NCI-H2196 (cell line): ENCODE measurements at regions not wholly inside any gene's neighbourhood (a gene's known extent, or its start where the extent isn't known, plus 50 kb on each side); places are given as distances from the start of the nearest gene placed in this dataset.

ENCODE experiments used
- DNase-seq: peaks from one replicate; lab custom pipeline; 2025; ENCODE audit not compliant: unreplicated experiment; lab: John Stamatoyannopoulos, UW

- DNase-seq = no peak
Observed at GRCh38 chr15:66941791-66942190, 123.6 kb upstream of the SMAD3 start.

- DNase-seq = no peak
Observed at GRCh38 chr15:66942649-66943390, 122.6 kb upstream of the SMAD3 start.

- DNase-seq = peak; percentile 47
Observed at GRCh38 chr15:66943456-66944095, 121.8 kb upstream of the SMAD3 start.

- no peak for DNase-seq
Observed at GRCh38 chr15:66944121-66944520, 121.3 kb upstream of the SMAD3 start.

DNA sequence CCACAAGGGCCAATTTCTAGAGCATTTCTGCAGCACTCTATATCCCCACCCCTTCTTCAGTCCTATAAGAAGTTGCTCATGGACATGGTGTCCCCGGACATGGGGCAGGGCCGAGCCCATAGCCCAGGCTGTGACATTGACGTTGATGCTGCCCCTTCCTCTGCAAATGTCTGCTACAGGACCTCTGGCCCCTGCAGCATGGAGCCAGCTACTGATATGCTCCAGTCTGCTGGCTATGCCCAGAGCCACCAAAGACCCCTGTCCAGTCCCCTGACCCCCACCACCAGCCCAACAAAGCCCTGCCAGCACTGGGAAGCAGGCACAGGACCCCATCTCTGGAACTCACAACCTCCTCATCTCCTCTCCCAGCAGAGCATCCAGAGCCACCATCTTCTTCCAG lies 120.1 kb upstream of the SMAD3 start:
- DNase-seq = no peak

DNA sequence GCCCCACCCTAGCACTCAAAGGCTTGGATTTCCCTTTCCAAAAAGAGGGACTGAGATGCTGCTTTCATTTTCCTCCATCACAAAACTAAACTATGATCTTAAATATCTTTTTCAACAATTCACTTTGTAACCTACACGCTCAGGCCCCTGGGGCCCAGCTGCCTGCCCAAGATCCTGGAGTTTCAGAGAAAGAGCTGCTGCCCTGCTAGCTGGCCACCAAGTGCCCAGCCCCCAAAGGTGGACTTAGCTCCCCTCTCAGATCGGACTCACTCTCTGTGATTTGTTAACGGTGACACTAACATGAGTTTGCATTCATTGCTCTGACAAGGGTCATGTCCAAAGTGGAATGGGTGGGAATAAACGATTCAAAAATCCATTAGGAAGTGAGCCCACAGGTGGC lies 119.6 kb upstream of the SMAD3 start:
- no peak for DNase-seq

- peak; percentile 38 for DNase-seq
Observed at GRCh38 chr15:66946578-66947164, 118.7 kb upstream of the SMAD3 start.

GRCh38 chr15:66947471-66947870 lies 117.9 kb upstream of the SMAD3 start:
- no peak for DNase-seq

DNA sequence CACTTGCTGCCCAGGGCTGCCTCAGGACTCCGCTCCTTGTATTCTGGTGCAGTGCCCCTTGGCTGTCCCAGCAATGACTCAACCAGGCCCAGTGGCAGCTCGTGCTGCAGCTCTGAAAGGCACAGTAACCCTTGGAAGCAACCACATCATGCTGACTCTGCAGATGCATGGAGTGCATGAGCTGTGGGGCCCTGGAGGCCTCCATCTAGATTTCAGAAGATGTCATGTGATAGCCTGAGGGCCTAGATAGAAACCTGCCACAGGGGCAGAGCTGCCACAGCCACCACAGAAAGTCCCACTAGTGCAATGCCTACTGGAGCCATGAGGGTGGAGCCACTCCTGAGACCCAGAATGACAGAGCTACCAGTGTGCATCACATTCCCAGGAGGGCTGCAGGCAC lies 117.1 kb upstream of the SMAD3 start:
- no peak for DNase-seq

DNA sequence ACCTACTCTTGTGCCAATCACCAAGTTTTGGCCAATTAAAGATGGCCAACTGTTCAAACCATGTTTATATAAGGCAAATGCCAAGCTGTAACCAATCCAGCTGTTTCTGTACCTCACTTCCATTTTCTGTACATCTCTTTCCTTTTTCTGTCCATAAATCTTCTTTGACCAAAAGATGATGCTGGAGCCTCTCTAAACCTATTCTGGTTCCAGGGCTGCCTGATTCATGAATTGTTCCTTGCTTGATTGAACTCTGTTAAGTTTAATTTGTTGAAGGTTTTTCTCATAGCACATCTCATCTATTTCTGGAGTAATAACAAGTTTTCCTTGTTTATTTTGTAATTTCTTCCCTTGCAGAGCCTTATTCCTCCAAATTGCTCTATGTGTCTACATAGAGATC lies 115.3 kb upstream of the SMAD3 start:
- no peak for DNase-seq

DNA sequence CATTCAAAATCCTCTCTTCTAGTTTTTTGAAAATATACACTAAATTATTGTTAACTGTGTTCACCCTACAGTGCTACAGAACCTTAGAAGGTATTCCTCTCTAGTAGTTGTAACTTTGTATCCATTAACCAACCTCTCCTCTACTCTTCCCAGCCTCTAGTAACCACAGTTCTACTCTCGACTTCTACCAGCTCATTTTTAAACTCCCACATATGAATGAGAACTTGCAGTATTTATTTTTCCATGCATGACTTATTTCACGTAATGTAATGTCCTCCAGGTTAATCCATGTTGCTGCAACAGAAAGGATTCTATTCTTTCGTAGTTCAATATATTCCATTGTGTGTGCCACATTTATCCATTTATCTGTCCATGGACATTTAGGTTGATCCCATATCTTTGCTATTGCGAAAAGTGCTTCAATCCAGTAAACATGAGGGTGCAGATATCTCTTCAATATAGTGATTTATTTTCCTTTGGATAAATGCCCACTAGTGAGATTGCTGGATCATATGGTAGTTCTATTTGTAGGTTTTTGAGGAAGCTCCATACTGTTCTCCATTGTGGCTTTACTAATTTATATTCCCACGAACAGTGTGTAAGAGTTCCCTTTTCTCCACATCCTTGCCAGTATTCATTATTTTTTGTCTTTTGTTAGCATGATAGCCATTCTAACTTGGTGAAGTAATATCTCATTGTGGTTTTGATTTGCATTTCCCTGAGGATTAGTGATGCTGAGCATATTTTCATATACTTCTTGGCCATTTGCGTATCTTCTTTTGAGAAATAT lies 113.7 kb upstream of the SMAD3 start:
- DNase-seq = no peak

DNA sequence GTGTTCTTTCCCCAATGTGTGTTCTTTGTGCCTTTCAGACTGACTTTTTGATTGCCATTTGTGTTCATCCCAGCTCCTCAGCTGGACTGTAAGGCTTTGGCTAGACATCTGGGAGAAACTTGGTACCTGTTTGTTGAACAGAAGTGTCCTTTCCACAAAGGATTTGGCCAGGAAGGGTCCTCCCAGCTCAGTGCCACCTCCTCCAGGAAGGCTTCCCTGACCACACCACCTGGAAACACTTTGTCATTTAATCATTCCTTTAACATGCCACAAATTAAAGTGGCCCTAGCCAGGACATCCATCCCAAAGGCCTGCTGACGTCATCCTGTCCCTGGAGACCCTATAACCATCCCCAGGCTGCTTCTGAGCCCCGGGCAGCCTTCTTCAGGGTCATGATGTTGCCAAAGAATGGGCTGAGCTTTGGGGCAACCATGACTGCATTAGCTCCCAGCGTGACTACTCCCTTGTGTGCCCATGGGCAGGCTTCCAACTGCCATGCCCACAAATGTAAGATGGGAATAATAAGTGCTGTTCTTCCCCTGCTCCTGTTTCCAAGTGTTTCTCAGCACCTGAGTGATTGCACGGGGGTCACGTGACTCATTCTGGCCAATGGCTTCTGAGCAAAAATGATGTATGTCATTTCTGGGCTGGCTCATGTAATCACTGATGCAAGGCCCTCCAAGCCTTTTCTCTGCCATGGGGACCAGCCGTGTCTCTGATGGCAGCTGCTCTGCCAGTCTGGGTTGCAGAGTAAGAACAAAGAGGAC lies 112.5 kb upstream of the SMAD3 start:
- no peak for DNase-seq

- DNase-seq = no peak
Observed at GRCh38 chr15:66953523-66954229, 111.7 kb upstream of the SMAD3 start.

DNA sequence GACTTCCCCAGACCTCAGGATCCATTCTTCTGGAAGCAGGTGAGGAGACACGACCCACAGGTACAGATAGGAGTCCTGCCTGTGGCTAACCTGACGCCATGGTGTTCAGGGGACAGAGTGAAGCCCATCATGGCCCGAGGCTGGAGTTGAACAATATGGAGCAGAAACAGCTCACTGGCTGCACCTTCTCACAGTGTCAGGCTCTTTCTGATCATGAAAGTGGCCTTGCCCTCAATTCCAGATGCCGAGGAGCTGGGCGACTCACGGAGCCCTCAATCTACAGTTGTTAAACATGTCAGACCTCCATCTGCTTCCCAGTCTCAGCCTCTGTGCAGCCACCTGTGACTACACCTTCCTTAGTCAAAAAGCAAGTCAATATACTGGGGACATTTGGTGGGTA lies 110.8 kb upstream of the SMAD3 start:
- no peak for DNase-seq

DNA sequence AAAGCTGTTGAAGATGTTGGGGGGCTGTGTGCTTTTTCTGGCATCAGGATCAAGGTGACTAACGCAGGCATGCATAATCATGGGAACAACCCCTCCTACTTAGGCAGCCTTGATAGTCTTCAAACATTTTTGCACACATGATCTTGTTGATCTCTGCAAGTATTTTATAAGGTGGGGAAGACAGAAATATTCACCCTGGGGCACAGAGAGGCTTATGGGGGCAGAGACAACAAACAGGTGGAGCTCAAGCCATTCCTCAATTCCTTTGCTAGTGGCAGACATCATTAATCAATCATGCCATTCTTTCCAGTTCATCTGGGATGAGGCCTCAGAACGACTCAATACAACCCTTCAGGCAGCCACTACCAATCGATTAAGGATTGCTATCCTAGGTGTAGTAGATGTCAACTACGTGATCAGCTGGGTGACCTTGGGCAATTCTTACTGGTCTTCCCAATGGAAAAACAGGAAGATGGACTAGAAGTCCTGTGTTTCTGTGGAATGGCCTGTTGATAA lies 110.3 kb upstream of the SMAD3 start:
- no peak for DNase-seq

DNA sequence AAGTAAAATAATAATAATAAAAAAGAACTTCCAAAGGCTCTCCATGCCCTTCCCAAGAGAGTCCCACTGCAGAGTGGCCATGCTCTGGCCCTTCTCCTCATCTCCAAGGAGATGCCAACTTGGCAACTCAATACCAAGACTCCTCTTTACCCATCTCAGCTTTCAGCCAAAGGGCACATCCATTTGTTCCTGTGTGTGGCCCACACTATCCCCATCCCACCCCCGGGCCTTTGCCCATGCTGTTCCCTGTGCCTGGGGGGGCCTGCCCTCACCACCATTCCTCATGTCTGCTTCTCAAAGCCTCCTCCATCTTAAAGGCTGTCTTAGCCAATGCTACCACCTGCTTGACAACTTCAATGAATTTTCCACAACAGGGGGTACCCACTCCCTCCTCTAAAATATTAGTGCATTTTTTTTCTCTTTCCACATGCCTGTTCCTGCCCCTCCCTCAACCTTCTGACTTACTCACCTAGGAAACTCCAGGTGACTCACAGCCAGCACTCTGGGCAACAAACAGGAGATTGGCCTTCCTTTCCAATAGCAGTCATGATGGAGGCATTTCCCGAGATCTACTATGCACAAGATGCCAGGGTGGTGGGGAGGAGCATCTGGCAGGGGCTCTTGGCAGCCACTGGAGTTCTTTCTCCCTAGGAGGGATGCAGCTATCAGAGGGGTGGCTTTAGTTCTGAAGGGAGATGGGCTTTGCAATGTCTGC lies 109.4 kb upstream of the SMAD3 start:
- DNase-seq = no peak

- DNase-seq = no peak
Observed at GRCh38 chr15:66956672-66957430, 108.6 kb upstream of the SMAD3 start.

DNA sequence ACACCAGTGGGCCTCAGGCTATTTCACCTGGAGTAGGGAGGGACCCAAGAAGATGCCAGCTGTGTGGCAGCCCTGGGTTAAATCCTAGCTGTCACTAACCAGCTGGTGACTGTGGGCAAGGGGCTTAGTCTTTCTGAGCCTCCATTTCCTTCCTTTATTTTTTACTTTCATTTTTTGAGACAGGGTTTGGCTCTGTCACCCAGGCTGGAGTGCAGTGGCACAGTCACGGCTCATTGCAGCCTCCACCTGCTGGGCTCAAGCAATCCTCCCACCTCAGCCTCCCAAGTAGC lies 108.0 kb upstream of the SMAD3 start:
- no peak for DNase-seq

GRCh38 chr15:66959066-66959465 lies 106.3 kb upstream of the SMAD3 start:
- no peak for DNase-seq
